Body of pancreas (tissue), 4 donors: ENCODE measurements at regions not wholly inside any gene's neighbourhood (a gene's known extent, or its start where the extent isn't known, plus 50 kb on each side); places are given as distances from the start of the nearest gene placed in this dataset.

Experiments
- ATAC-seq: fragments of 150-250 bp; one replicate; pipeline ENCODE4 v1.9.1; 2016
- DNase-seq, 4 donors: peaks; one replicate each; pipeline ENCODE4 v3.0.0-alpha.2; 2019
- H3K27ac ChIP-seq, 4 donors: fragments of 200-600 bp; sonication (generic); 1 replicate in 3 of 4; 2 replicates in 1 of 4; pipeline versions ENCODE4 v1.5.1 to v1.6.1; 2016 to 2019; ENCODE audit warnings: mild to moderate bottlenecking in 1 of 4, mixed read lengths in 1 of 4, moderate library complexity in 1 of 4
- H3K27me3 ChIP-seq, 2 donors: fragments of 200-600 bp; sonication (generic); one replicate each; pipeline ENCODE4 v1.6.0; 2016; ENCODE audit warnings: mild to moderate bottlenecking in 1 of 2
- H3K36me3 ChIP-seq, 2 donors: fragments of 200-600 bp; sonication (generic); replicated peaks in 1 of 2; 2 replicates each; pipeline ENCODE4 v1.5.1; 2016; ENCODE audit warnings: low read depth in 2 of 2; ENCODE audit not compliant: insufficient read depth in 1 of 2
- H3K4me1 ChIP-seq: fragments of 200-600 bp; sonication (generic); one replicate; pipeline ENCODE4 v1.6.0; 2016
- H3K4me3 ChIP-seq, 2 donors: fragments of 200-600 bp; sonication (generic); 1 replicate in 1 of 2; 2 replicates in 1 of 2; pipeline ENCODE4 v1.5.1; 2016 to 2019
- H3K9me3 ChIP-seq, 3 donors: fragments of 200-600 bp; sonication (generic); 1 replicate in 2 of 3; 2 replicates in 1 of 3; pipeline ENCODE4 v1.5.1; 2016
- CTCF ChIP-seq, 7 experiments: fragments of 450-650 bp in 4 of 7; fragments of 200-600 bp in 3 of 7; sonication (generic) in 3 of 7; IDR thresholded peaks; one replicate each; pipeline ENCODE4 v1.5.1; 2016 to 2019; ENCODE audit warnings: antibody characterized with exemption in 7 of 7
- POLR2A ChIP-seq, 3 donors: fragments of 450-650 bp; IDR thresholded peaks; one replicate each; pipeline ENCODE4 v1.6.1; 2016; ENCODE audit warnings: antibody characterized with exemption in 3 of 3, mild to moderate bottlenecking in 2 of 3
- WGBS, 2 donors: methylation state at CpG; one replicate each; pipeline ENCODE4 v1.1.5; 2017; 5-methylcytosine and 5-hydroxymethylcytosine counted together
- intact Hi-C: fragments of 100-400 bp; cut with DNase I; formaldehyde crosslinking; loops from one replicate; pipeline ENCODE4 v1.15.1; 2023

DNA sequence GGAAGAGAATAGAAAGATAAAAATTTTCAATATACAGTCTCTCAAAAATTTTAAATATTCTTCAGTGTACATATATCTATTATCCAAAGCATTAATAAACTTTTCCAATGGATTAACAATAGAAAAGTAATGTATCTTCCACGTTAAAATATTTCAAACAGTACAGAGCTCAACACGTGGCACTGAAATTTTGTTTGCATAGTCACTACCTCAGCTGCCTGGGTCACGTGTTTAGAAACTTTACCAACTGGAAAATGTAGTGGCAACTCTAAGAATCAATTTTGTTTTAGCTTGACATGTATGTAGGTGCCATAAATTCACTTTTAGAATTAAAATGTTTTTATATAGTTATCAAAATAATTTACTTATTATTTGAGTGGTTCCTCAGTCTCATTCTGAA, 85.3 kb downstream of the CNTN3 start:
- H3K4me1 ChIP-seq, result no peaks in the 10 kb centered on the region
- DNase-seq, result peak in 1 of 4 donors; percentile 10
- no peak for TF ChIP-seq POLR2A (IDR thresholded peaks at IDR 0.05)
- TF ChIP-seq CTCF (IDR thresholded peaks at IDR 0.05), result no peak
- intact Hi-C loops, result no loop called here
- no peak overlapping the region for H3K27ac ChIP-seq
- ATAC-seq, result no peak
- no peaks in the 10 kb centered on the region for H3K36me3 ChIP-seq
- WGBS, 2 donors, result 21 to 25% methylated on average over 3 of the region's 3 CpGs
- H3K27me3 ChIP-seq, result no peaks in the 10 kb centered on the region
- H3K9me3 ChIP-seq, result no peaks in the 10 kb centered on the region
- no peak overlapping the region for H3K4me3 ChIP-seq

GRCh38 chr3:74527566-74527965, 86.9 kb downstream of the CNTN3 start:
- Histone ChIP-seq H3K9me3 (no peaks in the 10 kb centered on the region), H3K27me3 (no peaks in the 10 kb centered on the region), H3K36me3 (no peaks in the 10 kb centered on the region), H3K4me1 (no peaks in the 10 kb centered on the region), H3K27ac (no peak overlapping the region), H3K4me3 (no peak overlapping the region)
- intact Hi-C loops, result no loop called here
- TF ChIP-seq POLR2A (IDR thresholded peaks at IDR 0.05) (no peak), CTCF (IDR thresholded peaks at IDR 0.05) (no peak)
- WGBS, 2 donors, result 83% methylated on average over 4 of the region's 4 CpGs
- no peak for DNase-seq
- no peak for ATAC-seq

DNA sequence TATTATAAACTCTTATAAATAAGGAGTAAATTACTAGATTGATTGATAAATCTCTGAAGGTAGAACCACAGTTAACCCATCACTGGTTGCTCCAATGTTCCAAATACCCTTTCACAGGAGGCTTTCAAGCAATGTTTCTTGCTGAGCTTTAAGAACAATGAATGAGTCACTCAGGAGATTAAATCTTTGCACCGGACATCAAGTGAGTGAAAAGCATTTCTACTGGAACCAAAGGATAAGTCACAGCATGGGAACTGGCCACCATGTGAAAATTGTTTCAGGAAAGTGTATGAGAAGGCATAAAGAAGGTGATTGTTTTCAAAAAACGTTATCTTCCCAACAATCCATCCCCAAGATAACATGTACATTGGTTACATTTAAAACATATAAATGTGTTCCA, 90.6 kb downstream of the CNTN3 start:
- DNase-seq, result no peak
- no peaks in the 10 kb centered on the region for H3K9me3 ChIP-seq
- H3K36me3 ChIP-seq, result no peaks in the 10 kb centered on the region
- TF ChIP-seq CTCF (IDR thresholded peaks at IDR 0.05) (no peak), POLR2A (IDR thresholded peaks at IDR 0.05) (no peak)
- intact Hi-C loops, result no loop called here
- no peak for ATAC-seq
- no peaks in the 10 kb centered on the region for H3K4me1 ChIP-seq
- no peaks in the 10 kb centered on the region for H3K27me3 ChIP-seq
- no peak overlapping the region for H3K27ac ChIP-seq
- WGBS, 2 donors, result 36 to 41% methylated on average over 2 of the region's 2 CpGs
- H3K4me3 ChIP-seq, result no peak overlapping the region

- Histone ChIP-seq H3K36me3 (no peaks in the 10 kb centered on the region), H3K27me3 (no peaks in the 10 kb centered on the region), H3K4me3 (no peak overlapping the region), H3K27ac (no peak overlapping the region), H3K4me1 (no peaks in the 10 kb centered on the region), H3K9me3 (no peaks in the 10 kb centered on the region)
- no peak for ATAC-seq
- no peak for TF ChIP-seq POLR2A (IDR thresholded peaks at IDR 0.05)
- TF ChIP-seq CTCF (IDR thresholded peaks at IDR 0.05), result no peak
- no peak for DNase-seq
- 61 to 72% methylated on average over 3 of the region's 3 CpGs for WGBS, 2 donors
- intact Hi-C loops, result no loop called here
Measured at GRCh38 chr3:74520895-74521294, 93.6 kb downstream of the CNTN3 start.

DNA sequence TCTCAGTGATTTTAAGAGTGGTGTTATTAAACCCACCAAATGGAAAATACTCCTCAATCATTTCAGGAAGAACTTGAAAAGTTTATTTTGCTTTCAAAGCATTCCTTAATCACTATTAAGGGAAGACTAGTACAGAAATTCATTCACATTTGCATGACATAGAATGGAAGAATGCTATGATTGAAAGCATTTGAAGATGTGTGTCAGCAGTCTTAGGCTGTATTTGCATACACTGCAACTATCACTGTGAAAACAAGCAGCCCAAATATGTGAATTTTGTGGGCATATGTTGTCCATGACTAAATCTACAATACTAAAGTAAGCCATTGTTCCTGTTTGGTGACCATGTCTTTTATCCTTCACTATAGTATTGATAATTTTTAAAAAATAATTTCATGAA, 95.8 kb downstream of the CNTN3 start:
- Histone ChIP-seq H3K27me3 (no peaks in the 10 kb centered on the region), H3K4me3 (no peak overlapping the region), H3K9me3 (no peaks in the 10 kb centered on the region), H3K4me1 (no peaks in the 10 kb centered on the region), H3K27ac (no peak overlapping the region), H3K36me3 (no peaks in the 10 kb centered on the region)
- intact Hi-C loops, result no loop called here
- TF ChIP-seq POLR2A (IDR thresholded peaks at IDR 0.05) (no peak), CTCF (IDR thresholded peaks at IDR 0.05) (no peak)
- no peak for DNase-seq
- no peak for ATAC-seq
